Ishikawa (cell line): ENCODE measurements at regions not wholly inside any gene's neighbourhood (a gene's known extent, or its start where the extent isn't known, plus 50 kb on each side); places are given as distances from the start of the nearest gene placed in this dataset.

Experiments
- CEBPB ChIP-seq: IDR thresholded peaks from 2 replicates; pipeline ENCODE4 v1.6.1; 2012
- CREB1 ChIP-seq: IDR thresholded peaks from 2 replicates; pipeline ENCODE4 v1.6.1; 2012; ENCODE audit warnings: low read depth
- EGR1 ChIP-seq: IDR thresholded peaks from 2 replicates; pipeline ENCODE4 v1.6.1; 2012
- EP300 ChIP-seq: IDR thresholded peaks from 2 replicates; pipeline ENCODE4 v1.6.1; 2012; ENCODE audit warnings: borderline replicate concordance
- FOXM1 ChIP-seq: IDR thresholded peaks from 2 replicates; pipeline ENCODE4 v1.6.1; 2012; ENCODE audit warnings: low read depth, borderline replicate concordance
- MAX ChIP-seq: IDR thresholded peaks from 2 replicates; pipeline ENCODE4 v1.6.1; 2012
- NFIC ChIP-seq: IDR thresholded peaks from 2 replicates; pipeline ENCODE4 v1.6.1; 2012
- RAD21 ChIP-seq: IDR thresholded peaks from 2 replicates; pipeline ENCODE4 v1.6.1; 2012; ENCODE audit warnings: low read depth
- REST ChIP-seq: IDR thresholded peaks from 2 replicates; pipeline ENCODE4 v1.6.1; 2012; ENCODE audit warnings: low read depth, mild to moderate bottlenecking
- TAF1 ChIP-seq: IDR thresholded peaks from 2 replicates; pipeline ENCODE4 v1.6.1; 2012; ENCODE audit warnings: low read depth, mild to moderate bottlenecking
- TCF12 ChIP-seq: IDR thresholded peaks from 2 replicates; pipeline ENCODE4 v1.6.1; 2012; ENCODE audit warnings: low read depth
- TEAD4 ChIP-seq: IDR thresholded peaks from 2 replicates; pipeline ENCODE4 v1.6.1; 2012
- USF1 ChIP-seq: IDR thresholded peaks from 2 replicates; pipeline ENCODE4 v1.6.1; 2012
- YY1 ChIP-seq: IDR thresholded peaks from 2 replicates; pipeline ENCODE4 v1.6.1; 2012; ENCODE audit warnings: low read depth
- ZBTB7A ChIP-seq: IDR thresholded peaks from 2 replicates; pipeline ENCODE4 v1.6.1; 2012; ENCODE audit warnings: low read depth

GRCh38 chr3:182142928-182143327, 431.2 kb downstream of the SOX2 start:
- TF ChIP-seq YY1, result no peak
- TF ChIP-seq FOXM1, result no peak
- no peak for TF ChIP-seq EP300
- TF ChIP-seq CEBPB, result no peak
- no peak for TF ChIP-seq TCF12
- TF ChIP-seq ZBTB7A, result no peak
- no peak for TF ChIP-seq EGR1
- no peak for TF ChIP-seq RAD21
- TF ChIP-seq REST, result no peak
- no peak for TF ChIP-seq TEAD4
- TF ChIP-seq TAF1, result no peak
- no peak for TF ChIP-seq USF1
- no peak for TF ChIP-seq NFIC
- no peak for TF ChIP-seq CREB1
- TF ChIP-seq MAX, result no peak

- no peak for TF ChIP-seq TAF1
- TF ChIP-seq USF1, result no peak
- TF ChIP-seq YY1, result no peak
- TF ChIP-seq RAD21, result no peak
- no peak for TF ChIP-seq EGR1
- no peak for TF ChIP-seq CREB1
- TF ChIP-seq NFIC, result no peak
- TF ChIP-seq MAX, result no peak
- no peak for TF ChIP-seq CEBPB
- TF ChIP-seq TEAD4, result no peak
- no peak for TF ChIP-seq REST
- TF ChIP-seq TCF12, result no peak
These were observed 432.2 kb downstream of the SOX2 start for GRCh38 chr3:182143903-182144302.

- TF ChIP-seq YY1, result no peak
- no peak for TF ChIP-seq EP300
- no peak for TF ChIP-seq CREB1
- no peak for TF ChIP-seq CEBPB
- TF ChIP-seq REST, result no peak
- no peak for TF ChIP-seq ZBTB7A
- TF ChIP-seq FOXM1, result no peak
- TF ChIP-seq EGR1, result no peak
- TF ChIP-seq MAX, result no peak
- no peak for TF ChIP-seq TCF12
- no peak for TF ChIP-seq NFIC
- TF ChIP-seq USF1, result no peak
- no peak for TF ChIP-seq RAD21
- TF ChIP-seq TAF1, result no peak
- TF ChIP-seq TEAD4, result no peak
These were observed 436.6 kb downstream of the SOX2 start for GRCh38 chr3:182148360-182148759.

- TF ChIP-seq TEAD4 (no peak), YY1 (no peak), NFIC (no peak), CREB1 (no peak), MAX (no peak)
These were observed 437.9 kb downstream of the SOX2 start for GRCh38 chr3:182149594-182149993.
